ENCODE measurements at regions not wholly inside any gene's neighbourhood (a gene's known extent, or its start where the extent isn't known, plus 50 kb on each side); places are given as distances from the start of the nearest gene placed in this dataset.

GRCh38 chr15:47258521-47258920, 458.8 kb upstream of the SEMA6D start:
- TF ChIP-seq POLR2A (IDR thresholded peaks at IDR 0.05; ENCODE audit: low read depth, low read length) (no peak), POLR2AphosphoS5 (IDR thresholded peaks at IDR 0.05; ENCODE audit: low read depth, low read length) (no peak)

All from GM12892 (cell line).